ENCODE measurements at regions not wholly inside any gene's neighbourhood (a gene's known extent, or its start where the extent isn't known, plus 50 kb on each side); places are given as distances from the start of the nearest gene placed in this dataset.

- H3K36me3 ChIP-seq (ENCODE audit: insufficient read depth, low read length): no peaks in the 10 kb centered on the region
- peak overlapping the region; percentile 49; the same call in 1 of the 2 replicates for H3K27ac ChIP-seq (ENCODE audit: low read depth, low read length)
- H3K4me3 ChIP-seq (ENCODE audit: low read length): no peak overlapping the region
- no peaks in the 10 kb centered on the region for H3K9me3 ChIP-seq (ENCODE audit: insufficient read depth, low read depth, low read length)
- no CpG with 5 or more reads among the region's 3 CpGs for WGBS
- no peak overlapping the region for H3K9ac ChIP-seq (ENCODE audit: low read depth, low read length)
- H3K4me1 ChIP-seq (ENCODE audit: insufficient read depth, low read length): peaks cover 9% of the 10 kb centered on the region; the same call in 1 of the 2 replicates
- no peaks in the 10 kb centered on the region for H3K27me3 ChIP-seq (ENCODE audit: insufficient read depth, low read length)
These were observed 595.7 kb upstream of the POU3F4 start for GRCh38 chrX:82912382-82912781.

- no peak overlapping the region for H3K4me3 ChIP-seq (ENCODE audit: low read length)
- H3K9ac ChIP-seq (ENCODE audit: low read depth, low read length): no peak overlapping the region
- no peaks in the 10 kb centered on the region for H3K9me3 ChIP-seq (ENCODE audit: insufficient read depth, low read depth, low read length)
- H3K4me1 ChIP-seq (ENCODE audit: insufficient read depth, low read length): no peaks in the 10 kb centered on the region
- H3K27me3 ChIP-seq (ENCODE audit: insufficient read depth, low read length): no peaks in the 10 kb centered on the region
- H3K36me3 ChIP-seq (ENCODE audit: insufficient read depth, low read length): no peaks in the 10 kb centered on the region
- H3K27ac ChIP-seq (ENCODE audit: low read depth, low read length): no peak overlapping the region
These were observed 573.1 kb upstream of the POU3F4 start for GRCh38 chrX:82934980-82935379.

- H3K4me3 ChIP-seq (ENCODE audit: low read length): no peak overlapping the region
- H3K27me3 ChIP-seq (ENCODE audit: insufficient read depth, low read length): no peaks in the 10 kb centered on the region
- no peak overlapping the region for H3K9ac ChIP-seq (ENCODE audit: low read depth, low read length)
- no peaks in the 10 kb centered on the region for H3K4me1 ChIP-seq (ENCODE audit: insufficient read depth, low read length)
- WGBS: 64% methylated on average over 2 of the region's 3 CpGs
- no peaks in the 10 kb centered on the region for H3K9me3 ChIP-seq (ENCODE audit: insufficient read depth, low read depth, low read length)
- no peak overlapping the region for H3K27ac ChIP-seq (ENCODE audit: low read depth, low read length)
- no peaks in the 10 kb centered on the region for H3K36me3 ChIP-seq (ENCODE audit: insufficient read depth, low read length)
These were observed 562.8 kb upstream of the POU3F4 start for GRCh38 chrX:82945332-82945731.

- Histone ChIP-seq H3K9me3 (ENCODE audit: insufficient read depth, low read depth, low read length) (no peaks in the 10 kb centered on the region), H3K9ac (ENCODE audit: low read depth, low read length) (no peak overlapping the region), H3K4me3 (ENCODE audit: low read length) (no peak overlapping the region), H3K4me1 (ENCODE audit: insufficient read depth, low read length) (no peaks in the 10 kb centered on the region), H3K27me3 (ENCODE audit: insufficient read depth, low read length) (no peaks in the 10 kb centered on the region), H3K36me3 (ENCODE audit: insufficient read depth, low read length) (no peaks in the 10 kb centered on the region), H3K27ac (ENCODE audit: low read depth, low read length) (no peak overlapping the region)
- 38% methylated on average over 3 of the region's 3 CpGs for WGBS
These were observed 547.0 kb upstream of the POU3F4 start for GRCh38 chrX:82961129-82961528.

- Histone ChIP-seq H3K27me3 (ENCODE audit: insufficient read depth, low read length) (no peaks in the 10 kb centered on the region), H3K4me3 (ENCODE audit: low read length) (no peak overlapping the region), H3K9me3 (ENCODE audit: insufficient read depth, low read depth, low read length) (no peaks in the 10 kb centered on the region), H3K9ac (ENCODE audit: low read depth, low read length) (no peak overlapping the region), H3K27ac (ENCODE audit: low read depth, low read length) (no peak overlapping the region), H3K4me1 (ENCODE audit: insufficient read depth, low read length) (no peaks in the 10 kb centered on the region), H3K36me3 (ENCODE audit: insufficient read depth, low read length) (no peaks in the 10 kb centered on the region)
- 53% methylated on average over 2 of the region's 2 CpGs for WGBS
These were observed 534.4 kb upstream of the POU3F4 start for GRCh38 chrX:82973646-82974045.

- Histone ChIP-seq H3K27ac (ENCODE audit: low read depth, low read length) (no peak overlapping the region), H3K4me3 (ENCODE audit: low read length) (no peak overlapping the region), H3K4me1 (ENCODE audit: insufficient read depth, low read length) (no peaks in the 10 kb centered on the region), H3K27me3 (ENCODE audit: insufficient read depth, low read length) (no peaks in the 10 kb centered on the region), H3K9me3 (ENCODE audit: insufficient read depth, low read depth, low read length) (no peaks in the 10 kb centered on the region), H3K9ac (ENCODE audit: low read depth, low read length) (no peak overlapping the region), H3K36me3 (ENCODE audit: insufficient read depth, low read length) (no peaks in the 10 kb centered on the region)
- no CpG with 5 or more reads among the region's 1 CpG for WGBS
These were observed 509.9 kb upstream of the POU3F4 start for GRCh38 chrX:82998163-82998562.

GRCh38 chrX:83004012-83004411 lies 504.1 kb upstream of the POU3F4 start:
- H3K36me3 ChIP-seq (ENCODE audit: insufficient read depth, low read length): no peaks in the 10 kb centered on the region
- WGBS: 81% methylated on average over 1 of the region's 1 CpG
- no peaks in the 10 kb centered on the region for H3K9me3 ChIP-seq (ENCODE audit: insufficient read depth, low read depth, low read length)
- H3K9ac ChIP-seq (ENCODE audit: low read depth, low read length): no peak overlapping the region
- no peaks in the 10 kb centered on the region for H3K4me1 ChIP-seq (ENCODE audit: insufficient read depth, low read length)
- no peak overlapping the region for H3K4me3 ChIP-seq (ENCODE audit: low read length)
- H3K27ac ChIP-seq (ENCODE audit: low read depth, low read length): no peak overlapping the region
- no peaks in the 10 kb centered on the region for H3K27me3 ChIP-seq (ENCODE audit: insufficient read depth, low read length)

- WGBS: 93% methylated on average over 4 of the region's 6 CpGs
- Histone ChIP-seq H3K27ac (ENCODE audit: low read depth, low read length) (no peak overlapping the region), H3K9me3 (ENCODE audit: insufficient read depth, low read depth, low read length) (no peaks in the 10 kb centered on the region), H3K27me3 (ENCODE audit: insufficient read depth, low read length) (no peaks in the 10 kb centered on the region), H3K36me3 (ENCODE audit: insufficient read depth, low read length) (no peaks in the 10 kb centered on the region), H3K4me3 (ENCODE audit: low read length) (no peak overlapping the region), H3K9ac (ENCODE audit: low read depth, low read length) (no peak overlapping the region), H3K4me1 (ENCODE audit: insufficient read depth, low read length) (no peaks in the 10 kb centered on the region)
These were observed 499.7 kb upstream of the POU3F4 start for GRCh38 chrX:83008415-83008814.

- H3K4me1 ChIP-seq (ENCODE audit: insufficient read depth, low read length): no peaks in the 10 kb centered on the region
- no peaks in the 10 kb centered on the region for H3K36me3 ChIP-seq (ENCODE audit: insufficient read depth, low read length)
- no peak overlapping the region for H3K9ac ChIP-seq (ENCODE audit: low read depth, low read length)
- H3K27ac ChIP-seq (ENCODE audit: low read depth, low read length): no peak overlapping the region
- H3K4me3 ChIP-seq (ENCODE audit: low read length): no peak overlapping the region
- WGBS: 38% methylated on average over 1 of the region's 1 CpG
- no peaks in the 10 kb centered on the region for H3K27me3 ChIP-seq (ENCODE audit: insufficient read depth, low read length)
- no peaks in the 10 kb centered on the region for H3K9me3 ChIP-seq (ENCODE audit: insufficient read depth, low read depth, low read length)
These were observed 488.8 kb upstream of the POU3F4 start for GRCh38 chrX:83019258-83019657.

GRCh38 chrX:83022020-83022419 lies 486.1 kb upstream of the POU3F4 start:
- WGBS: no CpG with 5 or more reads among the region's 1 CpG
- H3K9me3 ChIP-seq (ENCODE audit: insufficient read depth, low read depth, low read length): no peaks in the 10 kb centered on the region
- H3K27me3 ChIP-seq (ENCODE audit: insufficient read depth, low read length): no peaks in the 10 kb centered on the region
- no peak overlapping the region for H3K4me3 ChIP-seq (ENCODE audit: low read length)
- H3K36me3 ChIP-seq (ENCODE audit: insufficient read depth, low read length): no peaks in the 10 kb centered on the region
- no peak overlapping the region for H3K27ac ChIP-seq (ENCODE audit: low read depth, low read length)
- no peaks in the 10 kb centered on the region for H3K4me1 ChIP-seq (ENCODE audit: insufficient read depth, low read length)
- no peak overlapping the region for H3K9ac ChIP-seq (ENCODE audit: low read depth, low read length)
